SKM-1 (cell line): ENCODE measurements at regions not wholly inside any gene's neighbourhood (a gene's known extent, or its start where the extent isn't known, plus 50 kb on each side); places are given as distances from the start of the nearest gene placed in this dataset.

ENCODE experiments used
- DNase-seq: peaks from one replicate; lab custom pipeline; 2025; ENCODE audit not compliant: unreplicated experiment; lab: John Stamatoyannopoulos, UW

DNA sequence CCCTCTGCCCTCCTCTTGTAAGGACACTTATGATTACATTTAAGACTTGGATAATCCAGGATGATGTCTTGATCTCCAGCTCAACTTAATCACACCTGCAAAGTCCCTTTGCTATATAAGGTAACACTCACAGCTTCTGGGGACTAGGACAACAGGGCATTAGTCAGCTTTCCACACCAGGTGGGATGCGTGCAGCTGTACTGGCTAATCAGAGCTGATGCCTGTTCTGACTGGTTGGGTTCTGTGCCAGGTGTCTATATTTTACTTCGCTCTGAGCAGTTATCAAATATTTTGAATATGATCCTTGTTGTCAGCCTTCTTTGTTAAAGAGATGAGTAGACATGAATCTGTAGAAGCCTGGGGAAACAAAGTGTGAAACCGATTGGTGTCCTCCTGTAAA, 115.5 kb upstream of the ATP8B1 start:
- no peak for DNase-seq

DNA sequence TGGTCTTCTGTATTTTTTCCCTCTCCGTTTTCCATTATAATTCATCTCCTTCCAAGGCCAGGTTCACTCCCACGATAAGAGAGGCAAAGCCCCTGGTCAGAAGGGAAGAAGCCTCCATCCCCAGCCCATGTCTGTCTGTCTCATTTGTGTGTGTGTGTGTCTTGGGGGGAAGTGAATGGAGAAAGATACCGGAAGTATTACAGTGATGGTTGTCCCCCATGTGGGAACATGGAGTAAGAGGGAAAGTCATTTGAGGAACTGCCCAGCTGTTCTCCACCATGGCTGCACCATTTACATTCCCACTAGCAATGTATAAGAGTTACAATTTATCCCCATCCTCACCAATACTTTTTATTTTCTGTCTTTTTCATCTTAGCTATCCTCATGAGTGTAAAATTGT, 113.6 kb upstream of the ATP8B1 start:
- peak; percentile 19 for DNase-seq

DNA sequence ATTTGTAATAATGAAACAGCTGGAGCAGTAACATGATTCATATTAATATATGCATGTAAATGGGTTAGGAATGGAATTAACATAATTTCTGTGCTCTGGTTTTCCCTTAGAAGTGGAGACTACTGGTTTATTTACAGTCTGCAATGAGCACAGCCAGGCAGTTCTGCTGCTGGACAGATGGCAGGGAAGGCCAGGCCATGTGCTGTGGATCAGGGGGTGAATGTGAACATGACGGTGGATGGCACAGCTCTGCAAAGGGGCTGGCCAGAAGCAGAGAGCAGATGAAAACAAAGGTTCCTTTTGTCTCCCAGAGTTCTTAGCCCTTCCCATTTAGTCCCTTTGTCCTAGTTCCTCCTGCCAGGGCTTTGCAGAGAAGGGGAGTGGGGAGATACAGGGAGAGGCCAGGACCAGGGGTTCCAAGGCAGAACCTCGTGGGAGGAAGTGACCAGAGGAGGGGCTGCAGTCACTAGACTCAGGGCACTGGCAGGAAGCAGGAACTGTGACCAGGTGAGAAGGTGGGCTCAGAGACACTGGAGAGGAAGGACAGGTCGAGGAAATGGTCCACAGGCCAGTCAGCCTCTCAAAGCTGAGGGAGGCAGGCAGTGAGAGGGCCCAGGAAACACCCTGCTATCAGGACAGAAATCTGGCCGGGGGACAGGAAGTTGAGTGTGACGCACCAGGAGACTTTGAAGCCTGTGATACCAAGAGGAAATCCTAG, 112.9 kb upstream of the ATP8B1 start:
- no peak for DNase-seq

DNA sequence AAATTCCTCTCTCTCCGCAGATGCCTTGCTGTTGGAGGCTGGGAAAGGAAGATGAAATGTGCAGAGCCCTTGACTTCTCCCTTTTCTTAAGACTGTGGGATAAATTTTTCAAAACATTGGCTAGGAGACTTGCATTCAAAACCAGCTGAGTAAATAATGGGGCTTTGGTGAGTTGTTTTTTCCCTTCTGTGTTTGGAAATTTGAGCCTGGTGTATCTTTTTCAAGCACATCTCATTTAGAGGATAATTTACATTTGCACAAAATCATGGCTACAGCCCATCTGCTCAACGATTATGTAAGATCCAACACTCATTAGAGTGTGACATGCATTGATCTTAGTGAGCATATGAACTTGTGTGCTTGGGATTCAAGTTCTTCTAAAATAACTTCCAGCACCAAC, 112.1 kb upstream of the ATP8B1 start:
- DNase-seq, result no peak

DNA sequence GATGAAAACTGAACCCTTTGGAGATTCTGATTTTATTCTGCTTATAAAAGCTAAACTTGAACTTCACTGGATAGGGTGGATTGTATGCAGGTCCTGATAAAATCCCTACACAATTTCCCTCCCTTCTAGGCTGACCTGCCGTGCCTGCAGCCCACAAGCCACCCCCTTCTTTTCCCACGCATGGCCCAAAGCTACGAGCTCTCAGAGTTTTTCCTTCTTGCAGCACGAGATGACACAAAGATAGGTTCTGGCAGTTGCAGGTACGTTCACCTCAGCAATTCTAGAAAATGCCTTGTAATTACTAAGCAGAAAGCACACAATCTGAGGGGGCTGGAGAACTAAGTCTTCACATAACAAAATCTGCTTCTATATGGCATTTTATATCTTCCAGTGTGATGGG, 110.6 kb upstream of the ATP8B1 start:
- DNase-seq, result no peak

DNA sequence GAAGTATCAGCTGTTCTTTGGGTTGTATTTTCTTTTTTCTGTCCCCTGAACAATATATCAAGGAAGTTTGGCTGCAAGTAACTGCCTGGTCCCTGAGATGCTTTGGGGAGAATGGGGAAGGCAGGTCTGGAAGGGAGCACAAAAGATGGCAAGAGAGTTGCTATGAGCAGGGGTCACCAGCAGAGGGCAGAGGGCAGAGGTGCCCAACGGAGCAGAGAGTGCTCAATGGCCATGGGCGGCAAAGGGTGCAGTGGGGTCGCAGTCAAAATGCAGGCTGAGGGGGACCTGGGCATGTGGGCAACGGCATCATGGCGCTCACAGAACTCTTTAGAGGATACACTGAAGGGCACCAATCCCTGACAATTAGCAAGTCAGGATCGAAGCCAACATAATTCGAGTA, 107.7 kb upstream of the ATP8B1 start:
- DNase-seq, result no peak

DNA sequence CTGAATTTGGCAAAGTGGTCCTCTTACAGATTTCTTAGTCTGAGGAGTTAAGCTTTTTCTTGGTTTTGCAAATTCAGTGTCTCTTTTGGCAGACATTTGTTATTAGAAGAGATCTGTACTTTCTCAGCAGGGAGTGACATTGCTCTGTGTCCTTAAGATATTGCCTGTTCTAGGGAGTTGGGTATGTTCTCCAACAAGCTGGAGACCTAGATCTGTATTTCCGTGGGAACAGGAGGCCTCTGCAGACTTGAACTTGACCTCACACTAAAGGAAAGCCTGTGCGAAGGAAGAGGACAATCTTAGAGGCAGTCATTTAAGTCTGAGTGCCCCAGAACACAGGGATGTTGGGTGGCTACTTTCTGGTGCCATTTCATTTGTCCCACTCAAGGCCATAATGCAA, 107.0 kb upstream of the ATP8B1 start:
- no peak for DNase-seq

DNA sequence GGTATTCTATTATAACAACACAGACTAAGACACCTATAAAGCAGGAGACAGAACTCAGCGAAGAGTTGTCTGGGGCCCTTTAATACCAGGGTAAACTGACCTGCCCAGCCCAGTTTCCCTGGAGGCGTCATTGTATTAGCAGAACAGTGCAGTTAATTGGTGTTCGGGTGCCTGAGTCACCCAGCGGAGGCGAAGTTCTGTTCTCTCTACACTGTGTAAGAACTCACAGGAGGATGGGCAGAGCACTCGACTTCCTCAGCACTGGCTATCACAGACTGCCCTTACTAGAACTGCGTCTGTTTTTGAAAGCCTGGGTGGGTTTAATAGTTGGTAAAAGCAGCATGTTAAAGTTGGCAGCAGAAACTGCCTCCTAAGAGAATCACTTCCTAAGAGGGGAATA, 106.5 kb upstream of the ATP8B1 start:
- DNase-seq, result no peak

DNA sequence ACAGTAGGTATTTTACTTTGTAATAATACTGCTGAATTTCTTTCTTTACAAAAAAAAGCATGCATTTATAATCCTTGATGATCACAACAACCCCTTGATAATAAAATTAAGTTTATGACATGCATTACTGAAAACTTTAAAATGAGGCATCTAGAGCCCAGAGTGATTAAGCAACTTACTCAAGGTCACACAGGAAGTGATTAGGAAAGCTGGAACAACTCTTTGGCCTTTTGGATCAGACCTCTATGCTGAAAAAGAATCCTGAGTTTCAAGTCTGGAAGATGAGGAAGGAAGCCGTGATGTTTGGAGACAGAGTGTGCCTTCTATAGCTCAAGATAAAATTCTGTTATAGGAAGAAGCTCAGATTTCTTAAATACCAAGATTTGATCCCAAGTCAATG, 105.0 kb upstream of the ATP8B1 start:
- DNase-seq, result no peak

DNA sequence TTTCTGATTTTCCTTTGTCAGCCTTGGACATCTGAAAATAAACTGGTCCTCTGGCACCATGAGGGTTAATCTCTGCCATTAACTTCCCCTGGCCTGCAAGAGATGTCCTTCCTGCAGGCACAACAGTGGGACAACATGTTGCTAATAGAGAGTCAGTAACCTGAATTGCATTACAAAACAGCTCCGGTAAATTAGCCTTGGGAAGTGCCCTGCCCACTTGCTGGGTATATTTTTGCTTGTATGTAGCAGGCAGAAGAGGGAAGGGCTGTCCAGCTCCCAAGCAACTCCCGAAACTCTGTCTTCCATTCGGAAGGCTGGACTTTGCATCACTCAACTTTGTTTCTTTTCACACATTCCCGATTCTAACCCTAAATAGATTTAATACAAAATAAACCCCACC, 104.4 kb upstream of the ATP8B1 start:
- no peak for DNase-seq

DNA sequence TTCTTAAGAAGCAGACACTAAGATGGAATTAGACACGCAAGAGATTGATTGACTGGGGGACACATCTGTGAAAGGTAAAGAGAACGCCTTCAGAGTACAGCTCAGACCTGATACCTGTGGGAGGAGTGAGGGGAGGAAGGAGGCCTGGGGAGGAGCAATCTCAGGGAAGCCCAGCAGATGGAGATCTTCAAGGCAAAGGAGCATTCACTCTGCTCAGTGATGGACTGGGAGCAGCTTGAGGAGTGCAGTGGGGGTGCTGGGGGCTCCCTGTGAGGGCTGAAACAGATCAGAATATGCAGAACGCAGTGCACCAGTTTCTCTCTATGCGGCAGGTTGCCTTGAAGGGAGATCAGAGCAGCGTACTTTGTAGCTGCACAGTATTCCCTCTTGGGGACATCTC, 103.7 kb upstream of the ATP8B1 start:
- no peak for DNase-seq

DNA sequence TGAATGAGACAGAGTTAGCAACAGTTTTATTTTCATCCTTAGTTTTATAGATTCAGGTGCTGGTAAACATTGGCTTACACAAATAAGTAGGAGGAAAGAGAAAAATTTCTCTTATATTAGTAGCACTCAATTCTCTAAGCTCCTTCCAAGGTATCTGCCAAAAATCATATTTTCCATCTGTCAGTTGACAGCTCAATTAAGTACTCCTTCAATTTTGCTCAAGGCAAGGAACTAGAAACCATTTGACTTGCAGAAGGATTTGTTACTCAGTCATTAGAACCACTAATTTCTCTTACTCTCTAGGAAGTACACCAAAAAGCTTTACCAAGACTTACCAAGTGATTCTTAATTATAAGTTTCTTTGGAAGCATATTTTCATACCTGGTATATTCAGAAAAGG, 101.4 kb upstream of the ATP8B1 start:
- no peak for DNase-seq

DNA sequence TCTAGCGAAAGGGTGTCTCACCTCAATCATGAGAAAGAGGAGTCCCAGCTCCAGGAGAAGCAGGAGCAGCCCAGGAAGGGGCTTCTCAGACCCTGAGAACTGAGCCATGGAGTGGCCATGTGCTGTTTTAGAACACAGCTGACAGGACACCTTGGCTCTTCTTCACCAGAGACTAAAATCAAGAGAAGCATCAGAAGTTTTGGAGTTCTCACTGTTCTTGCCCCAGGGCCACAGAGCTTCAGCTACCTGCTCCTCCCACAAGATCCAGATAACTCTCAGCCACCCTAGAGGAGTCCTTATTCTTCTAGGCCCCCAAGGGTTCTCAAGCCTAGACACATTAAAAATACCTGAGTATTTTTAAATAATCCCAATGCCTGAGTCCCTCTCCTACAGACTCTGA, 99.6 kb upstream of the ATP8B1 start:
- DNase-seq, result no peak

DNA sequence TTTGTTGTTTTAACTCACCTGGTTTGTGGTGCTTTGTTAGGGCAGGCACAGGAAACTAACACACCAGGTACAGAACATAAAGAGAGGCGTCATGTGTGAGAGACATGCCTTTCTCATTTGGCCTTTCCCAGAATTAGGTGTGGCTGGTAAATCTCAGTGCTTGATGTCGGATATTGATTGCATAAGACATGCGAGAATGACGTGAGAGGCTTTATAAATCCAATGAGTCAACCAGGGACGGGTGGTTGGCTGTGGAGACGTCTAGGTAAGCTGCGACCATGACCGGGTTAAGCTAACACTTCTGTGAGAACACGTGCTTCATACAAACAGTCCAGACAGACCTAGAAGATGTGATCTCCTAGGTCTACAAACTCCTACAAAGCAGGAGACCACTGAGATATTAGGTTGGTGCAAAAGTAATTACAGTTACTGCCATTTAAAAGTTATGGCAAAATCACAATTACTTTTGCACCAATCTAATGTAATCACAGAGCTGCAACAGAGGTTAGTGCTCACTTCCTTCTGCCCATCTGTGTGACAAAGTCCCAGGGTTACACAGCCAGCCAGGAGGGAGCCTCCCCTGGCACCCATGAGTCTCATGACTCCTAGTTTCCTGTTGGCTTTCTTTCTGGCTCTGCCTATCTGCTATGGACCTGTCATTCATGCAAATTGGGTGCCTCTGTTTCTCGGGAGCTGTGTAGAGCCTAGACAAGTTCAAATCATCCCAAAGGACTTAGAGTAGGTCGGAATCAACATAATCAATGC, 98.9 kb upstream of the ATP8B1 start:
- no peak for DNase-seq

DNA sequence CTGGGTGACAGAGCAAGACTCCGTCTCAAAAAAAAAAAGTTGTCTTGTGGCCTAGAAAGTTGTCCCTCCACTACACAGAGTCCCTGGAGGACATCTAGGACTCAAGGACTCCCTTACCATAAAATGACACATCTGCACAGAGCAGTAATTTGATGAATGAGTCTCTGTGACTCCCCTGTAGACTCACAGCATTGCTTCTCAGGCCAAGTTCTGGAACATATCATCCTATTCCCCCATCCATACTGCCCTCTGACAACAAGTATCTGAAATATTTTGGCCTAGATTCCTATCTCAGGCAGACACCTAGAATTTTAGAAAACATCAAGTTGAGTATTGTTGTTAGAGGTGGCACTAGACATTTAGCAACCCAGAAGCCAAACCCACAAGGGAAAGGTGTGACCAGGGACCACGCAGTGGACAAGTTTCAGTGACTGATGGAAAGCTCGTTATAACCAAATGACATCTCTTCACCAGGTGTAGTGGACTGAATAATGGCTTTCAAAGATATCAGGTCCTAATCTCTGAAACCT, 97.9 kb upstream of the ATP8B1 start:
- no peak for DNase-seq

DNA sequence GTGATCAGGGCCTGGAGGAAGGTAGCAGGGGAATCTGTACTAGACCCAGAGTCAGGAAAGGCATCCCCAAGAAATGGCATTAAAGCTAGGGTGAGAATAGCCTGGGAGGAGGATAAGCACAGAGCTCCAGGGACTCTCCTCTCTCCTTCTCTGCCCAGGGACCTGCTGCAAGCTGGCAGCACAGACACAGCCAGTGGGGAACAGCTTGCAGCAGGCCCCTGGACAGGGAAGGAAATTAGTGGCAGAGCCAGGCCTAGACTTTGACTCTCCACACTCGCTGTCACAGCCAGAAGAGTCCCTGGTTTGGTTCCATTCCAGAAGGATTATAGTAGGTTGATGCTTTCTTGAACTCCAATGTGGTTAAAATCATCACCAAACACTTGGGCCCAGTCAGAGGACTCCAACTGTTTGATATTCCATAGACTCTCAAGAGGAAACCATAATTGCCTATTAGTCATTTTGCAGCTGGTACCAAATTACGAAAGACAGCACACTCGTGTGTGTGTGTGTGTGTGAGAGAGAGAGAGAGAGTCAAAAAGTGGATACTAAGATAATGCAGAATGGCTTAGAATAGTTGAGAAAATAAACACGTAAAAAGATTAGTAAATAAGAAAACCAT, 95.5 kb upstream of the ATP8B1 start:
- DNase-seq, result no peak

DNA sequence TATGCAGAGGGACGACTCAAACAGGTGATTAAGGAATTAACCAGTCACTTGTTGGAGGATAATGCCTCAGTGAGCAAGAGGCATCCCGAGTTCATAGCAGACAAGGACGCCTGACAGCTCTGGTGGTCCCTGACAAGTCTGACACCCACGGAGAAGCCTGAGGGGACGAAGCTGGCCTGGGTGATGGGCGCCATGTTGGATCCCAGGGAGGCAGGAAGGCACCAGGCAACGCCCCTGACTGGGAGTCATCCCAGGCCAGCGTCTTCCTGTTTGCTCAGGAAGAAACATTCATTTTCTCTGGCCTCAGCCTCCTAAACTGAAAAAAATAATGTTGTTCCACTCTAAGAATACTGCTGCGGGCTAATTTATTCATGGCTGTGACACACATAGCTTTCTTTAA, 92.1 kb upstream of the ATP8B1 start:
- no peak for DNase-seq

DNA sequence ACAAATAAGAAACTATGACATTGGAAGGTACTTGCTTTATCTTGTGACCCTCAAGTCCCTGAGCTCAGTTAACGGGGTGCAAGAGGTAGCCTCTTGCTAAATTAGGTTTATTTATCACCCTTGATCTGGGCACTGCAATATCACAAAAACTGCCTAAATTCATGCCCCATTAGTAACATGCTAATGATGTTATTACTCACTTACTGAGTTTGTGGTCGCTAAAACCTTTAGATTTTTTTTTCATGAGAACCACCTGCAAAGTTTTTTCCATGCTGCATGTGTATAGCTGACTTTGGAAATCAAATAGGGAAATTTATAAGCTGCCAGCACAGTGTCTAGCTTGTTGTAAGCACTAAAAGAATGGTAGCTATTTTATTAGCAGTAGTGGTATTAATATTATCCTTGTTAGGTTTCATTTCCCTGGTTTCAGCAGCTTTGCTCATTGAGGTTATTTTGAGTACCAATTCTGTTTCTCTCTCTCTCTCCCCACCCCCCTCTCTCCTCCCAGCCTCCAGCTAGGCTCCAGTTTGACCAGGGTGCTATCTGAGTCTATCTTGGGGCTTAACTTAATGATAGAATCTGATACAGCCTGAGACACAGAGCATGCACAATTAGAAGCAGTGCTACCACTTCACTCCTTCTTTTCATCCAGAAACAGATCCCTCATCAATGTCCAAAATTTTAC, 88.7 kb upstream of the ATP8B1 start:
- DNase-seq, result no peak

DNA sequence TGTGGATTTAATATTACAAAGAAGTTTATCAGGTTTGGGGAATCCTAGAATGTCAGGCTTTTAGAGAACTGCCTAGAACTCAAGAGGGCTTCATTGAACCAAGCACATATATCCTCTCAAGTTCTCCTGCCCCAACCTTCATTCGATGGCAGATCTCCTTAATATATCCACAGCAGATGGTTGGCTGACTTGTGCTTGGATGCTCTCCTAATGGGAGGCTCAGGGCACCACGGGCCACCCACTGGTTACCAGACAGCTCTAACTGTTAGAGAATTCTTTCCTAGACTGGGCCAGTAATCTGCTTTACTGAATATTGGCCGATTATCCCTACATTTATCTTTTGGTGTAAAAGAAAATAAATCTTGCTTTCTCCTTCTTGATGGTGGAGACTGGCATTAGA, 87.2 kb upstream of the ATP8B1 start:
- DNase-seq, result no peak

DNA sequence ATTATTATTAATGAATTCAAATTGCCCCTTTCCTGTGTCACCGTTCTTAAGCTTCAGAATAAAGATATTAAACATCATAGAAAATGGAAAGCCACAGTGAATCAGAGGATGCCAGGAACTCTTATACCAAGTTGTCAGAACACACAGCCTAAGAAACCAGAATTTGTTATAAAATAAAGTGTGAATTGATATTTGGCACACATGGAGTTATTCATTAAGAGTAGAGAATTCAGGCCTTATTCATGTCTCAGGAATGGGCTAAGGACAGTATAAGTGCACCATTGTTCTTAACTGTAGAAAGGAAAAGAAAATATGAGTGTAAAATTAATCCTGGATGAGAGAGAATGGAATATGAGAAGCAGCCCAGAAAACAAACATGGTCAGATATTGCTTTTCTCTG, 86.7 kb upstream of the ATP8B1 start:
- no peak for DNase-seq

DNA sequence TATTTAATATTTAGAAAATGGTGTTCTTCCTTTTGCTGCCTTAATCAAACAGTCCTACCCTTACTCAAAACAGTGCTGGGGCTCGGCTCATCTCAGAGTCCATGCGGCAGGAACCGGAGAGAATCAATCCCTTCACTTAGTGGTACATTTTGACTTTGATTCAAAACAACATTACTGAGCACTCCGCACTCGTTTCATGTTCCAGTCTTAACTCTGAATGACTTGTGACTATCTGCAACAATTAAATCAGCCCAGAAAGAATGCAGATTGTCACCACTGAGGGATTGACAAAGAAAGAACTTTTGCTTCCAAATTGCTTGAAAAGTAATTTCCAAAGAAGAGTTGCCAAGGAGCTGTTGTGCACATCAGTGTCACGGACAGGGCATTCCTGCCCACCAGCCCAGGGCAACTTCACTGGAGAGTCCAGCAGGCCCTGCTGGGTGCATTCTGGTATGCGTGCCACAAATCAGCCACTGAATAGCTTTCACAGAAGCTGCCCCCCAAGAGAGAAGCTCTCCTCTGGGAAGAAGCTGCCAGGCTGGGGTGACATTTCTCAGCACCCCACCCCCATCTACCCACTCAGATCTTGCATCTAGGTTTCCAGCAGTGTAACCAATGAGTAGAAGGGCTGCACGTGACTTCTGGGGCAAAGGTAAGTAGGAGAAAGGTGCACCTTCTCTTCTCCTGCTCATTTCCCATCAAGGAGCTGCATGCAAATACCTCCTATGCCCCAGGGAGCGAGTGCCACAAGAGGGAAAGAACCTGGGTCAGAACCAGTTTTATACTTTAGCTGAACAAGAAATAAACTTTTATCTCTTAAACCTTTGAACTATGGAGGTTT, 84.6 kb upstream of the ATP8B1 start:
- DNase-seq, result no peak
